CD4-positive, alpha-beta T cell treated with Interleukin-6 at 100 ng/mL for 8 hours (primary cell): ENCODE measurements at regions not wholly inside any gene's neighbourhood (a gene's known extent, or its start where the extent isn't known, plus 50 kb on each side); places are given as distances from the start of the nearest gene placed in this dataset.
"Not testable (repeated sequence)": the region's sequence is repeated elsewhere in the genome, so short reads cannot be mapped to it uniquely, and the experiment has no call there.

Source experiments
- DNase-seq: peaks from one replicate; pipeline ENCODE4 v3.0.0-alpha.2; 2020; ENCODE audit warnings: mixed read lengths, low spot score

- DNase-seq: no peak
Measured at GRCh38 chr6:134555672-134556071, 237.8 kb upstream of the SGK1 start.

- DNase-seq: no peak
Measured at GRCh38 chr6:134553936-134554335, 236.0 kb upstream of the SGK1 start.

- DNase-seq: no peak
Measured at GRCh38 chr6:134551245-134551960, 233.5 kb upstream of the SGK1 start.

GRCh38 chr6:134550604-134551003, 232.7 kb upstream of the SGK1 start:
- DNase-seq: no peak

GRCh38 chr6:134549854-134550253, 231.9 kb upstream of the SGK1 start:
- DNase-seq: no peak

- DNase-seq: no peak
Measured at GRCh38 chr6:134546962-134547645, 229.2 kb upstream of the SGK1 start.

GRCh38 chr6:134544737-134545136, 226.8 kb upstream of the SGK1 start:
- DNase-seq: no peak

- peak; percentile 4 for DNase-seq
Measured at GRCh38 chr6:134543128-134543527, 225.2 kb upstream of the SGK1 start.

GRCh38 chr6:134541001-134541400, 223.1 kb upstream of the SGK1 start:
- DNase-seq: no peak

- peak; percentile 24 for DNase-seq
Measured at GRCh38 chr6:134539865-134540323, 222.0 kb upstream of the SGK1 start.

GRCh38 chr6:134537765-134538164, 219.9 kb upstream of the SGK1 start:
- DNase-seq: not testable (repeated sequence)

GRCh38 chr6:134537146-134537555, 219.2 kb upstream of the SGK1 start:
- no peak for DNase-seq

- DNase-seq: no peak
Measured at GRCh38 chr6:134535831-134536230, 217.9 kb upstream of the SGK1 start.

GRCh38 chr6:134534708-134535149, 216.8 kb upstream of the SGK1 start:
- peak; percentile 11 for DNase-seq

- no peak for DNase-seq
Measured at GRCh38 chr6:134533991-134534390, 216.1 kb upstream of the SGK1 start.

GRCh38 chr6:134532694-134533624, 215.0 kb upstream of the SGK1 start:
- DNase-seq: no peak

GRCh38 chr6:134531611-134532010, 213.7 kb upstream of the SGK1 start:
- no peak for DNase-seq

- no peak for DNase-seq
Measured at GRCh38 chr6:134531188-134531551, 213.3 kb upstream of the SGK1 start.

- peak; percentile 27 for DNase-seq
Measured at GRCh38 chr6:134529921-134530320, 212.0 kb upstream of the SGK1 start.

GRCh38 chr6:134529305-134529704, 211.4 kb upstream of the SGK1 start:
- no peak for DNase-seq

GRCh38 chr6:134527108-134527787, 209.3 kb upstream of the SGK1 start:
- DNase-seq: no peak
